ENCODE measurements at regions not wholly inside any gene's neighbourhood (a gene's known extent, or its start where the extent isn't known, plus 50 kb on each side); places are given as distances from the start of the nearest gene placed in this dataset.
"Not testable (repeated sequence)": the region's sequence is repeated elsewhere in the genome, so short reads cannot be mapped to it uniquely, and the experiment has no call there.

- no peak for DNase-seq (ENCODE audit: low read depth in 3 of 3, low spot score in 1 of 3)
Measured at GRCh38 chr13:50722440-50723125, 120.9 kb downstream of the DLEU7 start.

- DNase-seq (ENCODE audit: low read depth in 3 of 3, low spot score in 1 of 3) = no peak
Measured at GRCh38 chr13:50724438-50724837, 119.1 kb downstream of the DLEU7 start.

- DNase-seq (ENCODE audit: low read depth in 3 of 3, low spot score in 1 of 3) = no peak
Measured at GRCh38 chr13:50724913-50725312, 118.6 kb downstream of the DLEU7 start.

- DNase-seq (ENCODE audit: low read depth in 3 of 3, low spot score in 1 of 3) = no peak
Measured at GRCh38 chr13:50726164-50726563, 117.3 kb downstream of the DLEU7 start.

- no peak for DNase-seq (ENCODE audit: low read depth in 3 of 3, low spot score in 1 of 3)
Measured at GRCh38 chr13:50729177-50729576, 114.3 kb downstream of the DLEU7 start.

GRCh38 chr13:50730496-50731351 lies 112.8 kb downstream of the DLEU7 start:
- DNase-seq (ENCODE audit: low read depth in 3 of 3, low spot score in 1 of 3) = no peak

- no peak for DNase-seq (ENCODE audit: low read depth in 3 of 3, low spot score in 1 of 3)
Measured at GRCh38 chr13:50731400-50731799, 112.1 kb downstream of the DLEU7 start.

GRCh38 chr13:50732712-50733111 lies 110.8 kb downstream of the DLEU7 start:
- no peak for DNase-seq (ENCODE audit: low read depth in 3 of 3, low spot score in 1 of 3)

- no peak for DNase-seq (ENCODE audit: low read depth in 3 of 3, low spot score in 1 of 3)
Measured at GRCh38 chr13:50733392-50733791, 110.1 kb downstream of the DLEU7 start.

GRCh38 chr13:50735071-50735470 lies 108.4 kb downstream of the DLEU7 start:
- no peak for DNase-seq (ENCODE audit: low read depth in 3 of 3, low spot score in 1 of 3)

GRCh38 chr13:50740052-50740741 lies 103.3 kb downstream of the DLEU7 start:
- DNase-seq (ENCODE audit: low read depth in 3 of 3, low spot score in 1 of 3) = no peak

- no peak for DNase-seq (ENCODE audit: low read depth in 3 of 3, low spot score in 1 of 3)
Measured at GRCh38 chr13:50742353-50742752, 101.1 kb downstream of the DLEU7 start.

- DNase-seq (ENCODE audit: low read depth in 3 of 3, low spot score in 1 of 3) = no peak
Measured at GRCh38 chr13:50742968-50743367, 100.5 kb downstream of the DLEU7 start.

- no peak for DNase-seq (ENCODE audit: low read depth in 3 of 3, low spot score in 1 of 3)
Measured at GRCh38 chr13:50744116-50744660, 99.3 kb downstream of the DLEU7 start.

GRCh38 chr13:50745542-50746115 lies 97.9 kb downstream of the DLEU7 start:
- no peak for DNase-seq (ENCODE audit: low read depth in 3 of 3, low spot score in 1 of 3)

GRCh38 chr13:50747737-50748350 lies 95.6 kb downstream of the DLEU7 start:
- no peak for DNase-seq (ENCODE audit: low read depth in 3 of 3, low spot score in 1 of 3)

- DNase-seq (ENCODE audit: low read depth in 3 of 3, low spot score in 1 of 3) = not testable (repeated sequence)
Measured at GRCh38 chr13:50753221-50753620, 90.3 kb downstream of the DLEU7 start.

- DNase-seq (ENCODE audit: low read depth in 3 of 3, low spot score in 1 of 3) = not testable (repeated sequence)
Measured at GRCh38 chr13:50755862-50756685, 87.4 kb downstream of the DLEU7 start.

- DNase-seq (ENCODE audit: low read depth in 3 of 3, low spot score in 1 of 3) = no peak
Measured at GRCh38 chr13:50757008-50757407, 86.5 kb downstream of the DLEU7 start.

GRCh38 chr13:50758796-50759195 lies 84.7 kb downstream of the DLEU7 start:
- no peak for DNase-seq (ENCODE audit: low read depth in 3 of 3, low spot score in 1 of 3)

Data from stimulated activated CD4-positive, alpha-beta T cell treated with anti-CD3 and anti-CD28 coated beads, TNF-alpha, amount 100 ng/mL, for 1 hour (primary cell).